GM12875 (cell line): ENCODE measurements at regions not wholly inside any gene's neighbourhood (a gene's known extent, or its start where the extent isn't known, plus 50 kb on each side); places are given as distances from the start of the nearest gene placed in this dataset.

Source experiments
- H3K4me3 ChIP-seq: one replicate; pipeline ENCODE4 v1.5.1; 2011; ENCODE audit warnings: low read depth, low read length, control low read depth
- CTCF ChIP-seq: IDR thresholded peaks from 2 replicates; pipeline ENCODE4 v1.5.1; 2011; ENCODE audit warnings: low read depth, mild to moderate bottlenecking, control low read depth, inconsistent platforms, low read length, moderate library complexity, borderline replicate concordance; ENCODE audit not compliant: insufficient read depth

GRCh38 chr5:3343911-3344310 is 251.7 kb upstream of the IRX1 start:
- TF ChIP-seq CTCF = no peak

GRCh38 chr5:3343211-3343610 is 252.4 kb upstream of the IRX1 start:
- TF ChIP-seq CTCF = no peak
- no peak overlapping the region for H3K4me3 ChIP-seq

More at GRCh38 chr5:3343911-3344310, 251.7 kb upstream of the IRX1 start:
- H3K4me3 ChIP-seq = no peak overlapping the region

- no peak for TF ChIP-seq CTCF
- no peak overlapping the region for H3K4me3 ChIP-seq
Observed at GRCh38 chr5:3342271-3343100, 253.1 kb upstream of the IRX1 start.

GRCh38 chr5:3341446-3342240 is 254.0 kb upstream of the IRX1 start:
- H3K4me3 ChIP-seq = no peak overlapping the region

GRCh38 chr5:3340471-3340870 is 255.2 kb upstream of the IRX1 start:
- no peak overlapping the region for H3K4me3 ChIP-seq
- TF ChIP-seq CTCF = no peak

More at GRCh38 chr5:3341446-3342240, 254.0 kb upstream of the IRX1 start:
- TF ChIP-seq CTCF = no peak

- H3K4me3 ChIP-seq = no peak overlapping the region
- TF ChIP-seq CTCF = no peak
Observed at GRCh38 chr5:3339798-3340115, 255.9 kb upstream of the IRX1 start.
